ENCODE measurements at regions not wholly inside any gene's neighbourhood (a gene's known extent, or its start where the extent isn't known, plus 50 kb on each side); places are given as distances from the start of the nearest gene placed in this dataset.

- Histone ChIP-seq H3K4me3 (ENCODE audit: low read depth, low read length, poor library complexity, severe bottlenecking) (no peak overlapping the region), H3K9me3 (ENCODE audit: low read depth, low read length, poor library complexity, severe bottlenecking) (no peaks in the 10 kb centered on the region), H3K27me3 (replicated peaks; ENCODE audit: insufficient read depth, low read depth, low read length, poor library complexity) (no peaks in the 10 kb centered on the region), H3K36me3 (ENCODE audit: insufficient read depth, low read length, poor library complexity, severe bottlenecking) (no peaks in the 10 kb centered on the region), H3K27ac (ENCODE audit: low read depth, low read length, poor library complexity, severe bottlenecking) (no peak overlapping the region), H3K4me1 (ENCODE audit: insufficient read depth, low read length, poor library complexity, severe bottlenecking) (peaks cover 20% of the 10 kb centered on the region)
- BruUV-seq (replicated peaks): no TSS peak
- intact Hi-C loops (cut with micrococcal nuclease; ENCODE audit: unreplicated experiment): no loop called here
- no peak for DNase-seq (ENCODE audit: low spot score)
- ChIA-PET CTCF (no interaction called here), POLR2A (ENCODE audit: low non-redundant PET) (no interaction called here)
- no peak for TF ChIP-seq EZH2 (IDR thresholded peaks at IDR 0.05; ENCODE audit: borderline replicate concordance, low read depth, low read length, poor library complexity, severe bottlenecking)
- no peak for TF ChIP-seq CTCF (conservative IDR thresholded peaks at IDR 0.05; ENCODE audit: low read depth, low read length)
Measured at GRCh38 chr2:160893581-160893980, 266.6 kb upstream of the TANK start.

- ChIA-PET POLR2A (ENCODE audit: low non-redundant PET) (no interaction called here), CTCF (no interaction called here)
- intact Hi-C loops (cut with micrococcal nuclease; ENCODE audit: unreplicated experiment): no loop called here
- TF ChIP-seq EZH2 (IDR thresholded peaks at IDR 0.05; ENCODE audit: borderline replicate concordance, low read depth, low read length, poor library complexity, severe bottlenecking) (no peak), CTCF (conservative IDR thresholded peaks at IDR 0.05; ENCODE audit: low read depth, low read length) (no peak)
- Histone ChIP-seq H3K36me3 (ENCODE audit: insufficient read depth, low read length, poor library complexity, severe bottlenecking) (no peaks in the 10 kb centered on the region), H3K27ac (ENCODE audit: low read depth, low read length, poor library complexity, severe bottlenecking) (no peak overlapping the region), H3K4me1 (ENCODE audit: insufficient read depth, low read length, poor library complexity, severe bottlenecking) (no peaks in the 10 kb centered on the region), H3K27me3 (replicated peaks; ENCODE audit: insufficient read depth, low read depth, low read length, poor library complexity) (no peaks in the 10 kb centered on the region), H3K4me3 (ENCODE audit: low read depth, low read length, poor library complexity, severe bottlenecking) (no peak overlapping the region), H3K9me3 (ENCODE audit: low read depth, low read length, poor library complexity, severe bottlenecking) (no peaks in the 10 kb centered on the region)
- no peak for DNase-seq (ENCODE audit: low spot score)
- no TSS peak for BruUV-seq (replicated peaks)
Measured at GRCh38 chr2:160898581-160899307, 261.5 kb upstream of the TANK start.

- no peaks in the 10 kb centered on the region for H3K27me3 ChIP-seq (replicated peaks; ENCODE audit: insufficient read depth, low read depth, low read length, poor library complexity)
- TF ChIP-seq CTCF (conservative IDR thresholded peaks at IDR 0.05; ENCODE audit: low read depth, low read length) (no peak), EZH2 (IDR thresholded peaks at IDR 0.05; ENCODE audit: borderline replicate concordance, low read depth, low read length, poor library complexity, severe bottlenecking) (no peak)
- H3K4me3 ChIP-seq (ENCODE audit: low read depth, low read length, poor library complexity, severe bottlenecking): no peak overlapping the region
- no TSS peak for BruUV-seq (replicated peaks)
- intact Hi-C loops (cut with micrococcal nuclease; ENCODE audit: unreplicated experiment): no loop called here
- ChIA-PET POLR2A (ENCODE audit: low non-redundant PET) (no interaction called here), CTCF (no interaction called here)
- no peak for DNase-seq (ENCODE audit: low spot score)
- H3K36me3 ChIP-seq (ENCODE audit: insufficient read depth, low read length, poor library complexity, severe bottlenecking): no peaks in the 10 kb centered on the region
- H3K9me3 ChIP-seq (ENCODE audit: low read depth, low read length, poor library complexity, severe bottlenecking): no peaks in the 10 kb centered on the region
- no peak overlapping the region for H3K27ac ChIP-seq (ENCODE audit: low read depth, low read length, poor library complexity, severe bottlenecking)
- no peaks in the 10 kb centered on the region for H3K4me1 ChIP-seq (ENCODE audit: insufficient read depth, low read length, poor library complexity, severe bottlenecking)
Measured at GRCh38 chr2:160901613-160902012, 258.6 kb upstream of the TANK start.
